Right atrium auricular region (tissue), 2 donors: ENCODE measurements at regions not wholly inside any gene's neighbourhood (a gene's known extent, or its start where the extent isn't known, plus 50 kb on each side); places are given as distances from the start of the nearest gene placed in this dataset.
A peak's percentile ranks its signal among the peaks of the same experiment; 100 is the strongest.

Source experiments
- DNase-seq: peaks from one replicate; pipeline ENCODE4 v3.0.0-alpha.2; 2019; ENCODE audit warnings: low spot score
- H3K27ac ChIP-seq, 2 donors: fragments of 200-600 bp; sonication (generic); 1 replicate in 1 of 2; 2 replicates in 1 of 2; pipeline ENCODE4 v1.5.1; 2016 to 2019
- H3K27me3 ChIP-seq, 2 donors: fragments of 200-600 bp; sonication (generic); one replicate each; pipeline versions ENCODE4 v1.5.1 to v1.6.0; 2017 to 2019
- H3K36me3 ChIP-seq: fragments of 200-600 bp; sonication (generic); one replicate; pipeline ENCODE4 v1.5.1; 2016
- H3K4me1 ChIP-seq, 2 donors: fragments of 200-600 bp; sonication (generic); one replicate each; pipeline versions ENCODE4 v1.5.1 to v1.6.0; 2017 to 2019
- H3K4me3 ChIP-seq, 2 donors: fragments of 200-600 bp; sonication (generic); 1 replicate in 1 of 2; 2 replicates in 1 of 2; pipeline ENCODE4 v1.5.1; 2017 to 2019; ENCODE audit warnings: mild to moderate bottlenecking in 1 of 2, moderate library complexity in 1 of 2
- H3K9me3 ChIP-seq, 2 donors: fragments of 200-600 bp; sonication (generic); one replicate each; pipeline ENCODE4 v1.5.1; 2019
- CTCF ChIP-seq, 2 donors: fragments of 200-600 bp; sonication (generic); IDR thresholded peaks; one replicate each; pipeline ENCODE4 v1.5.1; 2019; ENCODE audit warnings: antibody characterized with exemption in 2 of 2

DNA sequence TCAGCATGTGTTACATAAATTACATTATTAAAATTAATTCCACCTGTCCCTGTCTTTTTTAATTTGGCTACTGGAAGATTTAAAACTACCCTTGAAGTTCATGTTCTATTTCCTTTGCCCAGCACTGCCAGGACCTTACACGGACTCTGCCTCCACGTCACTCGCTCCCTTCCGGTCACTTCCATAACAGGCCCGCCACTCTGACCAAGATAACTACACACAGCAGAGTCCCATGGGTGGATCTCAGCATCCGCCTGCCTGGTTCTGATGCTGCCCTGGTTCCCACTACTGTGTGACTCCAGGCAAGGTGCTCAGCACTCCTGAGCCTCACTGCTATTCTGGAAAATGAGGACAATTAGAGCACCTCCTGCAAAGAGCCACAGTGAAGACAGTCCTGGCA, 153.3 kb upstream of the ERG start:
- Histone ChIP-seq H3K36me3 (no peaks in the 10 kb centered on the region), H3K4me1 (no peaks in the 10 kb centered on the region), H3K9me3 (no peaks in the 10 kb centered on the region), H3K4me3 (no peak overlapping the region), H3K27me3 (no peaks in the 10 kb centered on the region), H3K27ac (no peak overlapping the region)
- DNase-seq = no peak
- TF ChIP-seq CTCF (IDR thresholded peaks at IDR 0.05) = no peak

DNA sequence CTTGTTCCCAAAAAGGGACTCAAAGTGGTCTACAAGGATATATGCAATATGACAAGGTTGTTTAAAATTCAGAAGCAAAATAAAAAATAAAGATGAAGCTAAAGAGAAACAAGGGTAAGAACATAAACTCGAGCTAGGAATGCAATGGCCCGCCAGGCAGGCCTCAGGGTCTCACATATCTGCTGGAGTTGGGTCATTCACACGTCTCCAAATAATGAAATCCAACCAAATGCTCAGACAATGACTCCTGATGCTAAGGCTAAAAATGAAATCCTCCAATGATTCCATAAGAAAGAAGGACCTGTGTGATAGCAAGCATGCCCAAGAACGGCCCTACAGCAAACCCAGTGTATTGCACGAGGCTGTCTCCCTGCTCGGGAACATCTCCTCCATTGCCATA, 153.3 kb upstream of the ETS2 start:
- Histone ChIP-seq H3K4me3 (no peak overlapping the region), H3K36me3 (no peaks in the 10 kb centered on the region), H3K27ac (no peak overlapping the region), H3K4me1 (no peaks in the 10 kb centered on the region), H3K9me3 (no peaks in the 10 kb centered on the region), H3K27me3 (no peaks in the 10 kb centered on the region)
- no peak for DNase-seq
- no peak for TF ChIP-seq CTCF (IDR thresholded peaks at IDR 0.05)

- no peak for DNase-seq
- no peaks in the 10 kb centered on the region for H3K4me1 ChIP-seq
- H3K27me3 ChIP-seq = no peaks in the 10 kb centered on the region
- no peak overlapping the region for H3K4me3 ChIP-seq
- TF ChIP-seq CTCF (IDR thresholded peaks at IDR 0.05) = no peak
- H3K36me3 ChIP-seq = no peaks in the 10 kb centered on the region
- no peak overlapping the region for H3K27ac ChIP-seq
- H3K9me3 ChIP-seq = no peaks in the 10 kb centered on the region
Measured at GRCh38 chr21:38654580-38654979, 151.1 kb upstream of the ETS2 start.

- DNase-seq = no peak
- Histone ChIP-seq H3K36me3 (no peaks in the 10 kb centered on the region), H3K9me3 (no peaks in the 10 kb centered on the region), H3K27me3 (peaks cover 10 to 13% of the 10 kb centered on the region in 2 donors), H3K27ac (no peak overlapping the region), H3K4me1 (peaks cover 0 to 15% of the 10 kb centered on the region in 2 donors), H3K4me3 (no peak overlapping the region)
- no peak for TF ChIP-seq CTCF (IDR thresholded peaks at IDR 0.05)
Measured at GRCh38 chr21:38658511-38658910, 147.2 kb upstream of the ETS2 start.

GRCh38 chr21:38659936-38660332, 145.8 kb upstream of the ETS2 start:
- TF ChIP-seq CTCF (IDR thresholded peaks at IDR 0.05) = no peak
- H3K27ac ChIP-seq = no peak overlapping the region
- H3K27me3 ChIP-seq = peaks cover 10 to 13% of the 10 kb centered on the region in 2 donors
- DNase-seq = no peak
- peak overlapping the region in 1 of 2 donors; percentile 55 for H3K4me3 ChIP-seq
- no peaks in the 10 kb centered on the region for H3K36me3 ChIP-seq
- H3K9me3 ChIP-seq = no peaks in the 10 kb centered on the region
- H3K4me1 ChIP-seq = peaks cover 0 to 15% of the 10 kb centered on the region in 2 donors
